NCI-H526 treated with DMSO at 0.1 percent for 48 hours (cell line): ENCODE measurements at regions not wholly inside any gene's neighbourhood (a gene's known extent, or its start where the extent isn't known, plus 50 kb on each side); places are given as distances from the start of the nearest gene placed in this dataset.
A peak's percentile ranks its signal among the peaks of the same experiment; 100 is the strongest.
"Not testable (repeated sequence)": the region's sequence is repeated elsewhere in the genome, so short reads cannot be mapped to it uniquely, and the experiment has no call there.

ENCODE experiments used
- DNase-seq: peaks from one replicate; lab custom pipeline; 2025; lab: John Stamatoyannopoulos, UW

DNA sequence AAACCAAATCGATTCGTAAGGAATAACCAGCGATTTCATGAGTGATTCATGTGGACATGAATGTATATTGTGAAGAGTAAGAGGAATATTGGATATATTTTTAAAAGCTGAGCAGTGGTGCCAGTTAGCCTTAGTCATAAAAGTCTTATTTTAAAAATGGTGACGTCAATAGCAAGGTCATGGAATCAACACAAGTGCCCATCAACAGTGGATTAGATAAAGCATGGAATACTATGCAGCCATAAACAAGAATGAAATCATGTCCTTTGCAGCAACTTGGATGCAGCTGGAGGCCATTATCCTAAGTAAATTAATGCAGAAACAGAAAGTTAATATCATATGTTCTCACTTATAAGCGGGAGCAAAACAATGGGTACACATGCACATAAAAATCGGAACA, 89.0 kb upstream of the STOX2 start:
- no peak for DNase-seq

DNA sequence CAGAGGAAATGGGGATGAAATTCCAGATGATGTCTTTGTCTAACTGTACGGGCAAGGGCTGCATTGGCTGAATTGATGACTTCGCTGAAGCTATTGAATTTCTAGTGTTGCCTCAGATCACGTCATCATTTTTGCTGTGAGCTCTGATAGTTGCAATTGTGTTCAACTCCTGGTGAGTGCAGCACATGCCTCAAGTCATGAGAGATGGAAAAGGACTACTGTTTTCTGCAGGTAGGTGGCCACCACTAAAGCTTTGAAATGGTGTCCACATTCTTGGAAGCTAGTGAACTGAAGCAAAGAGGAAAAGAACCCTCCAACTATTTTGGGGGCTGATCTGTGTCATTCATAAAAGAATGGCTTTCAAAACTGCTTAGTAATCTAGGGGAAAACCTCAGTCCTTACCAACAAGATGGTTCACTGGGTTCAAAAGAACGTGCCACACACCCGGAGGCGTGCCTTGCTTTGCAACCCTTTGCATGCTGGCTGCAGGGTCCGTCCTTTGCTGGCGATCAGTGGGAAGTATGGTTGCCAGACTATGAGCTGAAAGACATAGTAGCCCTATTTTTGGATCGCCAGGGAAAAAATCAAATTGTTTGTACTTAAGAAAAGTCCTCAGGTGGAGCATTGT, 88.1 kb upstream of the STOX2 start:
- DNase-seq: no peak

DNA sequence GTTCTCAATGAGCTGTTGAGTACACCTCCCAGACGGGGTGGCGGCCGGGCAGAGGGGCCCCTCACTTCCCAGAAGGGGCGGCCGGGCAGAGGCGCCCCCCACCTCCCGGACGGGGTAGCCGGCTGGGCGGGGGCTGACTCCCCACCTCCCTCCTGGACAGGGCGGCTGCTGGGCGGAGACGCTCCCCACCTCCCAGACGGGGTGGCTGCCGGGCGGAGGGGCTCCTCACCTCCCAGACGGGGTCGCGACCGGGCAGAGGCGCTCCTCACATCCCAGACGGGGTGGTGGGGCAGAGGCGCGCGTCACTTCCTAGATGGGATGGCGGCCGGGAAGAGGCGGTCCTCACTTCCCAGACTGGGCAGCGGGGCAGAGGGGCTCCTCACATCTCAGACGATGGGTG, 86.5 kb upstream of the STOX2 start:
- not testable (repeated sequence) for DNase-seq

DNA sequence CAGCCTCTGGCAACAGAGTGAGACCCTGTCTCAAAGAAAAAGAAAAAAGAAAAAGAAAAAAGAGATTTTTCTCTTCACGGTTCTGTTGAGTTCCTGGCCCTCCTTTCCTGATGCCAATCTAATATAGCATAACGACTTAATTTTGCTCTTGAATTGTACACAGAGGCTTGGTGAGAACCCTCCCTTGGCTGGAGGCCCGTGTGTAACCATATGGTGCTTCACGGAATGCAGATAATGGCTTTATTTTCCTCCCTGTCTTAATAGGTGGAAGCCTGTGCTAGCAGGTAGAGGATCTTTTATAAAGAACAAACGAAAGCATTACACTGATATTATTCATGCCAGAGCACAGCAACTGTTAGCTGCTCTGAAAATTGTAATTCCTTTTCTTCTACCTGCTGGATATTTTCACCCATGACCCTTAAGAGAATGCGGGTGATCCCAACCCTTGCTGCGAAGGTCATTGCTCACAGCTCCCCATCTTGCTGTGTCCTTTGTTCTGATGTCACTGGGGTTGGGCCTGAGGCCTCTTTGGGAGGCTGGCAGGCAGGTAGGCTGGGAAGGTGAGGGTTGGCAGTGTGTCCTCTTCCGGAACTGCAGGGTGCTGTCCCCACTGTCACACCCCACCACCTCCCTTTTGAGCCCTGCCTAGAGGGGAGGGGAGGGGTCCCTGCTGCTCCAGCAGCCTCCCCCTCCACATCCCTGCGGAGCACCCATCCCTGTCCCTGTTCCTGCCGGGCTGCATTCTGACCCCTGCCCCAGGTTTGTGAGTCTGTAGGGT, 83.8 kb upstream of the STOX2 start:
- DNase-seq: no peak

DNA sequence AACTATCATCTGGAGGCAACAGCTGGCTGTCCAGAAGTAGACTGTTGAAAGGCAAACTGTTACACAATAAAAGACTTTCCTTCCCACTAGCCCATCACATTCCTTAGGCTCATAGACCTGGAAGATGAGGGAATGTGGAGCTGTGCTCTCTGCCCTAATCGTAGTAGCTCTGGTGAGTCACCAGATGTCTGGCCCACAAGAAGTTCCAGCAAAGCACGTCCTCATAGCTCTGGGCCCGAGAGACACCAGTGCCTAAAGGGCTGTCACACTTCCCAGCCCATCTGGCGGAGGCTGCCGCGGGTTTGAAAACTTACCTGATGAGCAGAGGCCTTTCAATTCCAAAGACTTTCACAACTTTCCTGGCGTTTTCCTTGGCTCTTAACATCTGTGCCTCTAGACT, 81.7 kb upstream of the STOX2 start:
- DNase-seq: no peak

DNA sequence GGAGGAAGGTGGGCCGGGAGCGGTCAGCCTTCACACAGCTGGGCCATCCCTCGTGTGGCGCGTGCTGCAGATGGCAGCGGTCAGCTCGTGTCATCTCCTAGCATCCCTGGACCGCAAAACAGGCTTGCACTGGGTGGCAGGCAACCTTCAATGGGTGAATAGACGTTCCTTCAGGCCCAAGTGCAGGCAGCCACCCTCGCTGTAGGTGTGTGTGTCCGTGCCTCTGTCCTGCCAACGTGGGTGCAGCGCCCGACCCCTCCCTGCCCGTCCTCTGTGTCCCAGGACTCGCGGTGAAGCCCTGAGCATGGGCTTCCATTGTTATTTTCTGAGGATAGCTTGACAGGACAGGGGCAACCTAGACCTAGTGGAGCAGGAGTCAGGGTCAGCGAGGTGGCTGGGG, 79.8 kb upstream of the STOX2 start:
- no peak for DNase-seq

DNA sequence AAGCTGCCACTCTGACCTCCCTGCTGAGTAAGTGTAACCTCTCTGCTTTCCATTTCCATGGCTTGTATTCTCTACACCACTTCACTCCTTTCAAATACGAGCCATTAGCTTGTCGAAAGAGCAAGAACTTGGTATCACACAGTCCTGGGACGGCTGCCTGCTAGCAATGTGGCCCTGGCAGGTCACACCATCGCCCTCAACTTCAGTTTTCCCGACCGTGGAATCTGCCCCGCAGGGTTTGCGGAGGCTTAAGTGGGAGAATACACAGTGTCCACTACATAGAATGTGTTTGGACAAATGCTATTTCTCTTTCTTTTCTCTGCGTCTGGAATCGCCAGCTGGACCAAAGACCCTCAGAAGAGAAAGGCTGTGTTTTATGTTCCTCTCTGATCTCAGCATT, 78.6 kb upstream of the STOX2 start:
- no peak for DNase-seq

DNA sequence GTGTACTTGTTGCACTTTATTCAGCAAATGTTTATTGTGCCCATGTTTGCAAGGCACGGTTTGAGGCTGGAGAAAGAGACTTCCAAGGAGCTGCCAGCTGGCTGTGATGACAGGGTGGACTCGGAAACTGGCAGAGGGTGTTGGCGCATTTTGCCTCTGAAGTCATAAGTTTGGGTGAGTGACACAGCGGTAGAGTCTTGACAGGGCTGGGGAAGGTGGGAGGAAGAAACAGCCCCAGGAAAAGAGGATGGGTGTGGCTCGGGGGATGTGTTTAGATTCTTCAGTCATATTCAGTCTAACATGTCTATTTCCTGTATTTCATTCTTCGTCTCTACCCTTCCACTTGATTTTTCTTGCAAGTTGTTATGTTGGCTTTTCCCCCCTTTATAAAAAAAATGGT, 77.0 kb upstream of the STOX2 start:
- no peak for DNase-seq

DNA sequence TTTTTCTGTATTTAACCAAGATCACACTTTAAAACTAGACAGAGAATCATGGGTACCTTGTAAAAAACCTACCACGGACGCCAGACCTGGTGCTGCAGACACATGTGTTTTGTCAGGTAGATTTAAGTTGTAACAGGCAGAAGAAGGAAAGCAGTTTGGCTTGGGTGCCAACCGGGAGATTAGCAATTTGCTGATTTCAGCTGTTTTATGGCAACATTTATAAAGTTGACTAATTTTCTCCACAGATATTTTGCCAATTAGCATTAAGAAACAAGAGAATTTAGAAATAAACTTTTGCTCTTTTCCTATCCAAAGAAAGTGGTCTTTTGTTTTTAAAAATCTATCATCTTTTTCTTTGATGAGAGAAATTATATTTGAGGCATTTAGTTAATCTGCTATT, 76.3 kb upstream of the STOX2 start:
- no peak for DNase-seq

DNA sequence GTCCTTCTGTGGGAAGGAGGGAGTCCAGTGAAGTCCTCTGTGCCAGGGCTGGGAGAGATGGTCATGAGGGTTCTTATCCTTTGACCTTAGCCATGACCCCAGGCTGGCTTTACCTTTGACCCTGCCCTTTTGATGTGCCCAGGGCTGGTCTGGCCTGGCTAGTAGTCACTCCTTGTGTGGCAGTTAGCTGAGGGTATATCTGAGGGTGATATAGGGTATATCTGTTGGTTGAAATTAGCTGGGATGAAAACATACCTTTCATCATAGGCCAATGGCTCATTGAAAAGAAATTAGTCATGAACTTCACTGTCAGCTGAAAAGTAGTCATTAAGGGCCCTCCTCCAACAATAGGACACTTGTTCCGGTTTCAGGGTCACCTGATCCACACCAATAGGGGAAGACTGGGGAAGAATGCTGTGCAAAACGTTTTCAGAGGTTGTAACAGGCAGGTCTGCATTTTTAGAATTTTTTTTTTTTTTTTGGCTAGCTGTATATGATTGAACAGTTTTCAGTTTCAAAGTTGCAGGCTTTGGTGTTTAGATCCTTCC, 74.6 kb upstream of the STOX2 start:
- DNase-seq: no peak

DNA sequence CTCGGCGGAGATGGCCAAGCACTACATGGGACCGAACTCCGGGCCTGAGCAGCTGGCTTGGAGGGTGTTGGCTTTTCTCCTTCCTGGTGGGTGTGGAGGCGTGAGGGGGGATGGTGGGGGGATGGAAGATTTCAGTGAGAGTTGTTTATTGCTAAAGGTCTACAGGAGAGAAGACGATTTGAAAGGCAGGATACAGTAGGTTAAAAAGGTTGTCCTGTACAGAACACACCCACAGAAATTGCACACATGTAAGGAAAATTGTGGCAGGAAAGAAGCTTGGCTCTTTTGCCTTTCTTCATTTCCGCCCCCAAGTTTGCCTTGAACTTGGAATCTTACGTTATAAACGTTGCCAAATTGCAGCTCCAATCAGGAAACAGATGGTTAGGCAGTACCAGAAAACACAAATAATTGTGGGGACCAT, 74.1 kb upstream of the STOX2 start:
- DNase-seq: no peak

DNA sequence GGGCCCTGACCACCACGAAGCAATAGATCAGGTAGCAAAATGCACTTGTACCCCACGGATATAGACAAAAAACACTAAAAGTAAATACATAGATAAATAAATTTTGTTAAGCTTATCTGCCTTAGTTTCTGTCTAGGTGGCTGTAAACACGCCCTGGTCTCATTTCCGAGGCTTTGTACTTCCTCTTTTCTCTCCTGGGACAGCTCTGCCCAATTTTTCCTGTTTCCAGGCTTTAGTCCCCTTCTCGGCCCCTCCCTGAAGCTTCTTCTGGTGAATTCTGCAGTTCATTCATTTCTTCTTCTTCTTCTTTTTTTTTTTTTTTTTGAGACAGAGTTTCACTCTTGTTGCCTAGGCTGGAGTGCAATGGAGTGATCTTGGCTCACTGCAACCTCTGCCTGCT, 73.4 kb upstream of the STOX2 start:
- DNase-seq: no peak

DNA sequence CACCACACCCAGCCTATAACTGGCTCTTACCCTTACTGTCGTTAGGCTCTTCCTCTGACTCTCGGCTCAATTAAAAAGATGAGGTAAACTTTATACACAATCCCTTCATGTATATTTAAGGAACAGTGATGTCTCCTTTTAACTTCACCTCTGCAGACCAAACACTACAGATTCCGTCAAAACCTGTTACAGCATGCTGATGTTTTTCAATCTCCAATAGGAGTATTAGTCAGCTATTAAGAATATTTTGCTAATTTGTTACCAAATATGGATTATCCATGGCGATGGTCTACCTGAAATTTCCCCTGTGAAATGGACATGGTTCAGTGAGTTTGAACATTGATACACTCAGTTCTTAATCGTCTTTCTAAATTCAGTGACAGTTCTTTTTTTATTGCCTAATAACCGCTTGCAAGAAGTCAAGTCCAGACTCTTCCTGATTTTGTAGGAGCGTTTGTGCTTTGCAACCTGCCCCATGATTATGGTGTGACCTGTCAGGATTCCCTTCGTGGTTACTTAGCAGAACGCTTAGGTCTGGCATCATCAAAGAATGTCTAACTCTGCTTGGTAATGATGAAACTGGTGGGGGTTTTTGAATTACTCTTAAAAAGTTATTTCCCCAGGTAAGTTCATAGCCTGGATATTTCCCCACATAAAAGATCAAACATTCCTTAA, 72.2 kb upstream of the STOX2 start:
- no peak for DNase-seq

DNA sequence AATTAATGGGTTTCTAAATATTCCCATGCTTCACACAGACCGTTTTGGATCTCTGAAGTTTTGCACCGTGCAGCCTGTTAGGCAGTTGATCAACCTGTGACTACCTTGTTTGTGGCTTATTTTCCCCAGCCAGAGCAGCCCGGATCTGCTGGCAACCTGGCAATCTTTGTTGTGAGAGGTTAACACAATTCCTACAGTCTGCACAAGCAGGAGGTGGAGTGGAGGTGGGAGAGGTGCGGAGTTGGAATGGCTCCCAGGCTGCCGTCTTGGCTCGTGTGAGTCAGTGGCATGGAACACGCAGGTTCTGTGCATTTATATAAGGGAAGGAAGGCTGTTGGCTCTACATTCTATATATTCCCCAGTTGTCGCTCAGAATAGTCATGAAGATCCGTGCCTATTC, 70.9 kb upstream of the STOX2 start:
- no peak for DNase-seq

DNA sequence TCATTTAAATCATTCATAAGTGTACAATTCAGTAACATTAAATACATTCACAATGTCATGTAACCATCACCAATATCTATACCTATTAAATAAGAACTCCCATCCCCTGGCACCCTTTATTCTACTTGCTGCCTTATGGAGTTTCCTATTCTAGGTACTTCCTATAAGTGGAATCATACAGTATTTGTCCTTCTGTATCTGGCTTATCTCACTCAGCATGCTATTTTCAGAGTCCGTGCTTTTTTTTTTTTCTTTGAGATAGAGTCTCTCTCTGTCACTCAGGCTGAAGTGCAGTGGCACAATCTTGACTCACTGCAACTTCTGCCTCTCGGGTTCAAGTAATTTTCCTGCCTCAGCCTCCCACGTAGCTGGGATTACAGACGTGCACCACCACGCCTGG, 67.9 kb upstream of the STOX2 start:
- DNase-seq: no peak

DNA sequence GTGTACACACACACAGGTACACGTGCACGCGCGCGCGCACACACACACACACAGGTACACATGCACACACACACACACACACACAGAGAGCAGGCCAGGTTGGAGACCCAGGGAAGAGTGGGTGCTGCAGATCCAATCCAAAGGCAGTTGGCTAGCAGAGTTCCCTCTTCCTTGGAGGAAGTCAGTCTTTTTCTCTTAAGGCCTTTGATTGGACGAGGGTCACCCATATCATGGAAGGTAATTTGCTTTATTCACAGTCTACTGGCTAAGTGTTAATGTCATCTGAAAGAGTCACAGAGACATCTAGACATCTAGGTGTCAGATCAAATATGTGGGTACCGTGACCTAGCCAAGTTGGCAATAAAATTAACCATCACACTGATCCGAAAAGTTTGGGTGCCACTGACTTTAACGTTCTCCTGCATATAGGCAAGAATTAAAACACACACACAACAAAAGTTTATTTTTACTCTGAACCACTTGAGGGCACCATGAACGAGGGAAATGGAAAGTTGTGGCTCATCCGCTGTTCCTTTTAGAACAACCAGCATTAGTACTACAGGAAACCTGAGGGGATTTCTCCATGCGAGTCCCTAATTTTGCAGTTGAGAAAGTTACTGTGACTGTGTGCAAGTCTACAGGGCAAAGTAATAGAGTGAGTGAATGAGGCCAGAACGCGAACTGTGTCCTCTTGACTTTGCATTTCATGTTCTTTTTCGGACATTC, 66.0 kb upstream of the STOX2 start:
- no peak for DNase-seq

DNA sequence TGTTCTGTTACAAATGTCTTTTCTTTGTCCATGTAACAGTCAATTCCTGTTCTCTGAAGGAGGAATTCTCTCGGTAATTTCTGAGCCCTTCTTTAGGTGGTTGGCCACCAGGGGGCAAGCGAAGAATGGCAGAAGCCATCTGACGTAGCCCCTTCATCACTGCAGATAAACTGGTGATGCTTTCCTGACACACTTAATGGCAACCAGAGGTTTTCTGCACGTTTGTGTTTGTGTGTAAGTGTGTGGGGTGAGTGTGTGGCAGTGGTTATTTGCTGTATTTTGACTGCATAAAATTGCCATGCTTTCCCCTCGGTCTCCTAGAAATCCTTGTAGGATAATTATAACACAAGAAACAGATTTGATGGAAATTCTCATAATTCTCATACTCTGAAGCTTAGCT, 64.8 kb upstream of the STOX2 start:
- peak; percentile 34 for DNase-seq

DNA sequence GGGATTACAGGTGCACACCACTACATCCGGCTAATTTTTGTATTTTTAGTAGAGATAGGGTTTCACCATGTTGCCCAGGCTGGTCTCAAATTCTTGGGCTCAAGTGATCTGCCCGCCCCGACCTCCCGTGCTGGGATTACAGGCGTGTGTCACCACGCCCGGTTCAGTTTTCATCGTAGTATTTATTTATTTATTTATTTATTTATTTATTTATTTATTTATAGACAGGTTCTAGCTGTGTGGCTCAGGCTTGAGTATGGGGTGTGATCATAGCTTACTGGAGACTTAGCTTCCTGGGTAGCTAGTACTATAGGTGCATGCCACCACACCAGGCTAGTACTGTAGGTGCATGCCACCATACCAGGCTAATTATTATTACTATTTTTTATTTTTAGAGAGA, 64.1 kb upstream of the STOX2 start:
- DNase-seq: no peak

DNA sequence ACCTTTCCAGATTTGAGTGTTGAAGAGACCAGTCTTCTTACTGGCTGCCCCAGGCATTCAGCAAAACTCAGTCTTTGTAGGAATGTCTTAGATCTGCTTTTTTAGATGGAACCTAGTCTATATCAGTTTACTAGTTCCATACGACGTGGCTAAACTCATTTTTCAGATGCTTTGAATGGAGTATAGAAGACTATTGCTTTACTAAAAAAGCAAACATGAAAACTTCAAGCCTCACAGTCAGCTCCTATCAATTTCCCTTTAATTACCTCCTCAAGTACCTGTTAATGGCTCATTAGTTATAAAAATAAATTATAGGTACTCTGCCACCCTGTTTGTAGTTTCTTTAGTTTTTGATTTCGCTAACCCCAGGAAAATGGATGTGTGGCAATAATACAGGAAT, 63.0 kb upstream of the STOX2 start:
- no peak for DNase-seq

DNA sequence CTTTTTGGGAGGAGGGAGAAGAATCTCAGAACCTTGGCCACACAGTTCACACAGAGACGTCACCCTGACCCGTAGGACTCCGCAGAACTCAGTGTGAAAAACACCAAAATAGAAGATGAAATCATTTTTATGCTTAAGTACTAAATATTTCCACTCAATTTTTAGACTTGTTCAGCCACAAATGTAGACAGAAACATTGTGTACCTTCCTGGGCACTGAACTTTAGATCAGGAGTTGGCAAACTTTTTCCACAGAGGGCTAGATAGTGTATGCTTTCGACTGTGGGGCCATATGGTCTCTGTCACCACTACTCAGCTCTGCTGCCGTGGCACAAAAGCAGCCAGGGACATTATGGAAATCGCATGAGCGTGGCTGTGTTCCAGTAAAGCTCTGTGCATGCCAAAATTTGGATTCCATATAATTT, 61.8 kb upstream of the STOX2 start:
- DNase-seq: no peak

DNA sequence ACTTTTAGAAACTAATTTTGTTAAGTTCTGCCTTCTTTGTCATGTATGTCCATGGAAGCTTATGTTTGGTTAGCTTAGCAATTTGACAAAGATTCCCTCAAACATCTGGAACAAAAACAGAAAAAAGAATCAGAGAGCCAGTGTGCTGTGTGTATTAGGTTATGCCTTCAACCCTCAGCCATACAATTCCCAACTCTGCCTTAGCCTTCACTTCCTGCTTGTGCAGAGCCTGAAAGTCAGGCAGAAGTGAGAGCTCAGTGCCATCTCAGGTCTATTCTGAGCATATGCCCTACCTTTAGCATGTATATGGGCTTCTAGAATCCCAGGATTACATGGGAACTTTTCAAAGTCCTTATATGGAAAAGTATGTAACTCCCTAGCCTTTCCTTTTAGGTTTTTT, 58.2 kb upstream of the STOX2 start:
- DNase-seq: no peak

DNA sequence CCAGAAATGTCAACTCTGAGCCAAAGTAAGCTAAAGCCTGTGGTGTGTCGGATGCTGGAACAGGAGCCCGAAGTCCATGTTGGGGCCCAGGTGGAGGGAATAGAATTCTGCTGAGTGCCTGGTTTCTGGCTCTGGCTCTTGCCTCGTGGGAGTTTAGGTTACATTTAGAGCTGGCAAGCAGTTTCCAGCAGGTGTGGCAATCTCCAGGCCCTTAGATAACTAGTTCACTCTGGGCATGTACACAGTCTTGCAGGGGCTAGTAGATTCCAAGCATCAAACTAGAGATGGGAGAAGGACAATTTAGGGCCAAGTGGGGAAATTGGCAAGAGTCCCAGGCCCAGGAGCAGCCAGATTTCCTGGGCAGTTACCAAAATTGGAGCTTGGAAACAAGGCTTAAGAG, 56.3 kb upstream of the STOX2 start:
- no peak for DNase-seq
